B cell (primary cell): ENCODE measurements at regions not wholly inside any gene's neighbourhood (a gene's known extent, or its start where the extent isn't known, plus 50 kb on each side); places are given as distances from the start of the nearest gene placed in this dataset.

Experiments used
- EZH2 ChIP-seq: IDR thresholded peaks from 2 replicates; pipeline ENCODE4 v1.6.1; 2012; ENCODE audit warnings: borderline replicate concordance, low read depth, mild to moderate bottlenecking, moderate library complexity, low read length; ENCODE audit not compliant: insufficient read depth, poor library complexity, severe bottlenecking
- TF ChIP-seq, protein P1 (sequence below): fragments of 200-600 bp; IDR thresholded peaks from one replicate; pipeline ENCODE4 v1.8.0; 2022; ENCODE audit warnings: antibody characterized with exemption, mild to moderate bottlenecking

GRCh38 chr2:226556050-226556449 lies 243.6 kb downstream of the IRS1 start:
- TF ChIP-seq, protein P1, sequence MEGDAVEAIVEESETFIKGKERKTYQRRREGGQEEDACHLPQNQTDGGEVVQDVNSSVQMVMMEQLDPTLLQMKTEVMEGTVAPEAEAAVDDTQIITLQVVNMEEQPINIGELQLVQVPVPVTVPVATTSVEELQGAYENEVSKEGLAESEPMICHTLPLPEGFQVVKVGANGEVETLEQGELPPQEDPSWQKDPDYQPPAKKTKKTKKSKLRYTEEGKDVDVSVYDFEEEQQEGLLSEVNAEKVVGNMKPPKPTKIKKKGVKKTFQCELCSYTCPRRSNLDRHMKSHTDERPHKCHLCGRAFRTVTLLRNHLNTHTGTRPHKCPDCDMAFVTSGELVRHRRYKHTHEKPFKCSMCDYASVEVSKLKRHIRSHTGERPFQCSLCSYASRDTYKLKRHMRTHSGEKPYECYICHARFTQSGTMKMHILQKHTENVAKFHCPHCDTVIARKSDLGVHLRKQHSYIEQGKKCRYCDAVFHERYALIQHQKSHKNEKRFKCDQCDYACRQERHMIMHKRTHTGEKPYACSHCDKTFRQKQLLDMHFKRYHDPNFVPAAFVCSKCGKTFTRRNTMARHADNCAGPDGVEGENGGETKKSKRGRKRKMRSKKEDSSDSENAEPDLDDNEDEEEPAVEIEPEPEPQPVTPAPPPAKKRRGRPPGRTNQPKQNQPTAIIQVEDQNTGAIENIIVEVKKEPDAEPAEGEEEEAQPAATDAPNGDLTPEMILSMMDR: no peak
- no peak for TF ChIP-seq EZH2
